ENCODE measurements at regions not wholly inside any gene's neighbourhood (a gene's known extent, or its start where the extent isn't known, plus 50 kb on each side); places are given as distances from the start of the nearest gene placed in this dataset.
"Not testable (repeated sequence)": the region's sequence is repeated elsewhere in the genome, so short reads cannot be mapped to it uniquely, and the experiment has no call there.

GRCh38 chr11:104682206-104682605, 216.1 kb downstream of the CASP12 start:
- Histone ChIP-seq H3K36me3 (no peaks in the 10 kb centered on the region), H3K4me3 (no peak overlapping the region), H3K27ac (no peak overlapping the region), H3K9me3 (peaks cover 0 to 4% (median 0%) of the 10 kb centered on the region in 4 donors), H3K27me3 (no peaks in the 10 kb centered on the region), H3K4me1 (no peaks in the 10 kb centered on the region)
- intact Hi-C loops (cut with DNase I; ENCODE audit: low total_unique reads) = no loop called here
- DNase-seq = no peak
- 88 to 93% (median 90%) methylated on average over 1 of the region's 1 CpG for WGBS, 5 donors
- TF ChIP-seq EP300 (IDR thresholded peaks at IDR 0.05) (no peak), POLR2A (IDR thresholded peaks at IDR 0.05) (no peak), POLR2AphosphoS5 (IDR thresholded peaks at IDR 0.05) (no peak)
- TF ChIP-seq, protein P1, sequence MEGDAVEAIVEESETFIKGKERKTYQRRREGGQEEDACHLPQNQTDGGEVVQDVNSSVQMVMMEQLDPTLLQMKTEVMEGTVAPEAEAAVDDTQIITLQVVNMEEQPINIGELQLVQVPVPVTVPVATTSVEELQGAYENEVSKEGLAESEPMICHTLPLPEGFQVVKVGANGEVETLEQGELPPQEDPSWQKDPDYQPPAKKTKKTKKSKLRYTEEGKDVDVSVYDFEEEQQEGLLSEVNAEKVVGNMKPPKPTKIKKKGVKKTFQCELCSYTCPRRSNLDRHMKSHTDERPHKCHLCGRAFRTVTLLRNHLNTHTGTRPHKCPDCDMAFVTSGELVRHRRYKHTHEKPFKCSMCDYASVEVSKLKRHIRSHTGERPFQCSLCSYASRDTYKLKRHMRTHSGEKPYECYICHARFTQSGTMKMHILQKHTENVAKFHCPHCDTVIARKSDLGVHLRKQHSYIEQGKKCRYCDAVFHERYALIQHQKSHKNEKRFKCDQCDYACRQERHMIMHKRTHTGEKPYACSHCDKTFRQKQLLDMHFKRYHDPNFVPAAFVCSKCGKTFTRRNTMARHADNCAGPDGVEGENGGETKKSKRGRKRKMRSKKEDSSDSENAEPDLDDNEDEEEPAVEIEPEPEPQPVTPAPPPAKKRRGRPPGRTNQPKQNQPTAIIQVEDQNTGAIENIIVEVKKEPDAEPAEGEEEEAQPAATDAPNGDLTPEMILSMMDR (IDR thresholded peaks at IDR 0.05) = no peak

DNA sequence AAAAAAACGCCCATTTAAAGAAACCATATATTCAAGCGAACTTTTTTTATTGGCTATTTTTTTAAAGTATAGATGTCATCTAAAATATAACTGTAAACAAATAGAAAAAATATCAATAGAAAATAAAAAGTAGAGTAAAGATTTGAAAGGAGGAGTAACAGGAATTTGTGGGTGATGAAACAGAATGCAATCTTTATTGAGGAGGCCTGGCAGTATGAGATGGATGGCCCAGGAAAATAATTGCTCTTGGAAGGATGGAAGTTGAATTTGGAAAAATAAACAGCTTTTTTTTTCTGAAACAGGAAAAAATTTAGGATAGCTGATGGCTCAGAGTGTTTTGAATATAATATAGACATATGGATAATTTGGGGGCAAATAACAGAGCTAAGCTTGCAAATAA, 219.0 kb downstream of the CASP12 start:
- peaks cover 0 to 4% (median 0%) of the 10 kb centered on the region in 4 donors for H3K9me3 ChIP-seq
- no peaks in the 10 kb centered on the region for H3K4me1 ChIP-seq
- no peaks in the 10 kb centered on the region for H3K27me3 ChIP-seq
- no peaks in the 10 kb centered on the region for H3K36me3 ChIP-seq
- H3K4me3 ChIP-seq = no peak overlapping the region
- 87 to 94% (median 90%) methylated on average over 2 of the region's 2 CpGs for WGBS, 5 donors
- no peak for DNase-seq
- TF ChIP-seq, protein P1 (IDR thresholded peaks at IDR 0.05) = no peak
- TF ChIP-seq POLR2A (IDR thresholded peaks at IDR 0.05) (no peak), EP300 (IDR thresholded peaks at IDR 0.05) (no peak), POLR2AphosphoS5 (IDR thresholded peaks at IDR 0.05) (no peak)
- H3K27ac ChIP-seq = no peak overlapping the region
- intact Hi-C loops (cut with DNase I; ENCODE audit: low total_unique reads) = no loop called here

DNA sequence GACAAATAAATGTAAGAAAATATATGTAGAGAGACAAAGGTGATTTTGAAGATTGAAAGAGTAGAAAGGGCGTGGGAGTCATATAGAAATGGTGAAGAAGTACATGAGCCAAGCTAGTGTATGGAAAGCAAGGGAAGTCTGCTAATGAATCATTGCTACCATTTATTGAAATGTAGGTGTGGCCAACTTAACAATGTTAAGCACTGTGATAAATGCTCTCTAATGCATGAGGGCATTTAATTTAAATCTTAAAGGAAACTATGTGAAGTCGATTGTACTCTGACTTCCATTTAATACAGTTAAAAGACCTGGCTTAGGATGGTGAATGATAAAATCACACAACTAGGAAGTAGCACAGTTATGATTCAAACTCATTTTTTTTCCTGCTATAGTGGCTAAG, 219.9 kb downstream of the CASP12 start:
- WGBS, 5 donors = 58 to 70% (median 68%) methylated on average over 2 of the region's 2 CpGs
- no peak overlapping the region for H3K4me3 ChIP-seq
- H3K27ac ChIP-seq = no peak overlapping the region
- no peaks in the 10 kb centered on the region for H3K27me3 ChIP-seq
- H3K9me3 ChIP-seq = peaks cover 0 to 4% (median 0%) of the 10 kb centered on the region in 4 donors
- H3K4me1 ChIP-seq = no peaks in the 10 kb centered on the region
- intact Hi-C loops (cut with DNase I; ENCODE audit: low total_unique reads) = no loop called here
- TF ChIP-seq EP300 (IDR thresholded peaks at IDR 0.05) = no peak
- TF ChIP-seq, protein P1 (IDR thresholded peaks at IDR 0.05) = no peak
- no peak for TF ChIP-seq POLR2A (IDR thresholded peaks at IDR 0.05)
- no peak for TF ChIP-seq POLR2AphosphoS5 (IDR thresholded peaks at IDR 0.05)
- no peaks in the 10 kb centered on the region for H3K36me3 ChIP-seq
- no peak for DNase-seq

DNA sequence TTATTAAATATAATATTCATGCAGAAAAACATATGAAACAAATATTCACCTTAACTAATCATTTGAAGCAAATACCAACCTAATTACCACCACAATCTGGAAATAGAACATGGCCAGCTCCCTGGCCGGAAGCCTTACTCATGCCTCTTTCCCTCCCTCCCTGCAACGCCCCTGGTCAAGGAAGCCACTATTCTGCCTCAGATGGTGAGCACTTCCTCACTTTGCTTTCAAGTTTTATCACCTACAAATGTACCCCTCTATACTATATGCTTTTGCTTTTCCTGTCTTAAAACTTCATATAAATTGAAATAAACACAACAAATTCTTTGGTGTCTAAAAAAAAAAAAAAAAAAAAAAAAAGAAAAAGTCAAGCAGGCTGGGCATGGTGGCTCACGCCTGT, 221.2 kb downstream of the CASP12 start:
- DNase-seq; H3K27ac ChIP-seq; H3K9me3 ChIP-seq; H3K27me3 ChIP-seq; H3K4me1 ChIP-seq; H3K36me3 ChIP-seq; intact Hi-C loops (cut with DNase I; ENCODE audit: low total_unique reads); H3K4me3 ChIP-seq: not testable (repeated sequence)
- WGBS, 5 donors = 80 to 97% (median 89%) methylated on average over 1 of the region's 3 CpGs

- Histone ChIP-seq H3K27me3 (no peaks in the 10 kb centered on the region), H3K4me3 (no peak overlapping the region), H3K4me1 (no peaks in the 10 kb centered on the region), H3K36me3 (no peaks in the 10 kb centered on the region), H3K27ac (no peak overlapping the region), H3K9me3 (peaks cover 0 to 4% (median 0%) of the 10 kb centered on the region in 4 donors)
- no peak for DNase-seq
- intact Hi-C loops (cut with DNase I; ENCODE audit: low total_unique reads) = no loop called here
- TF ChIP-seq, protein P1 (IDR thresholded peaks at IDR 0.05) = no peak
- TF ChIP-seq EP300 (IDR thresholded peaks at IDR 0.05) (no peak), POLR2AphosphoS5 (IDR thresholded peaks at IDR 0.05) (no peak), POLR2A (IDR thresholded peaks at IDR 0.05) (no peak)
Observed at GRCh38 chr11:104672897-104673296, 225.4 kb downstream of the CASP12 start.

All from stomach (tissue), 8 donors.